CD4-positive, alpha-beta memory T cell (primary cell): ENCODE measurements at regions not wholly inside any gene's neighbourhood (a gene's known extent, or its start where the extent isn't known, plus 50 kb on each side); places are given as distances from the start of the nearest gene placed in this dataset.

Experiments
- CTCF ChIA-PET: fragments of 350-600 bp; sonication (Branson Sonifier 250); formaldehyde crosslinking; loops from one replicate; lab custom pipeline; 2021; ENCODE audit warnings: inconsistent platforms; ENCODE audit not compliant: partially characterized antibody; lab: Charles Lee
- POLR2A ChIA-PET: fragments of 350-600 bp; sonication (Branson Sonifier 250); formaldehyde crosslinking; loops from one replicate; lab custom pipeline; 2021; ENCODE audit not compliant: partially characterized antibody; lab: Charles Lee
- DNase-seq, 5 donors: peaks; one replicate each; pipeline versions ENCODE4 v3.0.0 to v3.0.0-alpha.2; 2020 to 2022; ENCODE audit warnings: mixed read lengths in 1 of 5
- H3K27ac ChIP-seq: one replicate; pipeline ENCODE4 v1.7.0; 2013; ENCODE audit warnings: low read depth, low read length
- H3K27me3 ChIP-seq: 2 replicates; pipeline ENCODE4 v1.7.0; 2013; ENCODE audit warnings: mild to moderate bottlenecking, low read length, moderate library complexity; ENCODE audit not compliant: insufficient read depth
- H3K36me3 ChIP-seq: 2 replicates; pipeline ENCODE4 v1.7.0; 2013; ENCODE audit warnings: mild to moderate bottlenecking, low read length, moderate library complexity; ENCODE audit not compliant: insufficient read depth
- H3K4me1 ChIP-seq: 2 replicates; pipeline ENCODE4 v1.7.0; 2013; ENCODE audit warnings: mild to moderate bottlenecking, low read length, moderate library complexity; ENCODE audit not compliant: insufficient read depth
- H3K4me3 ChIP-seq, 2 donors: one replicate each; pipeline ENCODE4 v1.7.0; 2013; ENCODE audit warnings: low read length in 2 of 2, mild to moderate bottlenecking in 1 of 2
- H3K9me3 ChIP-seq, 2 donors: one replicate each; pipeline ENCODE4 v1.7.0; 2013; ENCODE audit warnings: low read length in 2 of 2, control low read depth in 1 of 2; ENCODE audit not compliant: control insufficient read depth in 1 of 2
- H3K27ac Mint-ChIP-seq, 7 donors: one replicate each; pipeline ENCODE4 v1.8.0; 2020 to 2021; ENCODE audit warnings: mixed read lengths in 7 of 7, mild to moderate bottlenecking in 6 of 7, inconsistent platforms in 3 of 7, moderate library complexity in 3 of 7
- H3K27me3 Mint-ChIP-seq, 2 donors: one replicate each; pipeline ENCODE4 v1.8.0; 2020 to 2021; ENCODE audit warnings: mixed read lengths in 2 of 2
- H3K36me3 Mint-ChIP-seq, 2 donors: one replicate each; pipeline ENCODE4 v1.8.0; 2020 to 2021; ENCODE audit warnings: mixed read lengths in 2 of 2, inconsistent platforms in 1 of 2, mild to moderate bottlenecking in 1 of 2
- H3K4me1 Mint-ChIP-seq, 4 donors: one replicate each; pipeline ENCODE4 v1.8.0; 2020 to 2021; ENCODE audit warnings: mixed read lengths in 4 of 4, mild to moderate bottlenecking in 1 of 4
- H3K4me3 Mint-ChIP-seq, 8 donors: one replicate each; pipeline ENCODE4 v1.8.0; 2020 to 2021; ENCODE audit warnings: mixed read lengths in 8 of 8, mild to moderate bottlenecking in 7 of 8, moderate library complexity in 6 of 8, inconsistent platforms in 3 of 8
- H3K9me3 Mint-ChIP-seq, 8 donors: one replicate each; pipeline ENCODE4 v1.8.0; 2020 to 2021; ENCODE audit warnings: mixed read lengths in 8 of 8, mild to moderate bottlenecking in 5 of 8, inconsistent platforms in 3 of 8, moderate library complexity in 1 of 8
- intact Hi-C: fragments of 100-400 bp; cut with micrococcal nuclease; formaldehyde crosslinking; loops from one replicate; pipeline ENCODE4 v1.15.1; 2023

DNA sequence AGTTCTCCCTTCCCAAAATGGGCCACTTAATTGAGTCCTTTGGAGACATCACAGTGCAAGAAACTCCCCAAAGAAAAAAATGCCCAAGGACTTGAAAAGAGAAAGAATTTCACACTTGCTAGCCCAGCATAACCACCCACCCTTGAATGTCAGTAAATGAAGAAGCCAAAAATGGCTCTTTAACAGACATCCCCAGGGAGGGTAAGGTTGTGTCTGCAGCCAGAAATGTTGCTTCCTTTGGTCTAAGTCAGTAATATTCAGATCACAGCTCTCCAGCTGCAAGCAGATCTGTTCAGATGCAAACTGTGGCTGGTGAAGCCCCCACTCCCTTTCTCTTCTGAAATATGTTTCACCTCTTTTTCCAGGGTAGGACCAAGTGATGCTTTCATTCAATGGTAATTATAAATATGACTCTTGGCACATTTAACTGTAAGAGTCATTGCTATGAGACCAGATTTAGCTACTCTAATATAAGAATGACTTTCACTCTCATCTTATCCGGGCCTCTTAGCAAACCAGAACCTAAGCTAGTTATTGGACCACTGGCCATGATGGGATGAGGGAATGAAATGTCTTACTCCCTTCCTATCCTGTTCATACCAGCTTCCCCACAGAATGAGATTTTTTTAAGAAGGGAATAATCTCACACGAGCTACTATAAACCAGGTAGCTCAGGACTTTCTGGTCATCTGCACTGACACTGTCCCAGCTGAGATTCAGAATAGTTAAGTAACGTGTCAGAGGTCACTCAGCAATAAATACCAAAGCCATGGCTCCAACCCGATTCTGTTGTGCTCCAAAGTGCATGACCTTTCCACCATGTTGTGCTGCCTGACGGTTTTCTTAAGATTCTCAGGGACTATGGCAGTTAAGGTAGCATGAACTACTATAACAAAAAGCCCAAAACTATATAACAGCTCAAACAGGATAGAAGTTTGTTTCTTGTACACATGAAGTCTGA, 234.1 kb downstream of the FOXO1 start:
- Histone ChIP-seq H3K36me3 (no peaks in the 10 kb centered on the region), H3K9me3 (no peaks in the 10 kb centered on the region), H3K4me1 (peaks cover 41% of the 10 kb centered on the region), H3K27ac (no peak overlapping the region), H3K27me3 (no peaks in the 10 kb centered on the region), H3K4me3 (no peak overlapping the region)
- intact Hi-C loops: no loop called here
- H3K27ac Mint-ChIP-seq: peak overlapping the region in 3 of 7 donors; percentile 9 to 68 (median 61)
- peak overlapping the region in 2 of 8 donors; percentile 20 to 27 for H3K4me3 Mint-ChIP-seq
- DNase-seq: no peak
- no peaks in the 10 kb centered on the region for H3K27me3 Mint-ChIP-seq
- H3K9me3 Mint-ChIP-seq: no peaks in the 10 kb centered on the region
- CTCF ChIA-PET: interaction anchor here (0.7 to 1.3 kb wide), 4 partner anchors 23 to 363 kb away, joined by 3 to 5 read pairs (median 3); no protein-coding TSS in a partner anchor
- H3K4me1 Mint-ChIP-seq: peaks cover 28 to 49% (median 34%) of the 10 kb centered on the region in 4 donors
- no peaks in the 10 kb centered on the region for H3K36me3 Mint-ChIP-seq
- POLR2A ChIA-PET: interaction anchor here (0.7 to 2.9 kb wide), 7 partner anchors 9 to 234 kb away, joined by 3 to 13 read pairs (median 5); partner anchors contain the start of gene FOXO1

DNA sequence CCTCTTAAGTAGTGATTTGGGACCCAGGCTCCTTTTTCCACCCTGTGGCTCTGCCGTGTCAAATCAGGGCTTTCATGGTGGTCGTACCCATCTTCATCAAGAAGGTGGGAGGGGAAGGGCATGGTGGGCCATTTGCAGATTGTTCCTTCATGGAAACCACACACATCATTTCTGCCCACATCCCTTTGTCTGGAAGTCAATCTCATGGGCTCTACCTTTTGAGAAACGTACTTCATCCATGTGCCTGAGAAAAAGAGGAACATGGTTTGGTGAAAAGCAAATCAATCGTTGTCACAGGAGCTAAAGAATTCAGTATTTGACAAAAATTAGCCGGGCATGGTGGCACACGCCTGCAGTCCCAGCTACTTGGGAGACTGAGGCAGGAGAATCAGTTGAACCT, 233.4 kb downstream of the FOXO1 start:
- Mint-ChIP-seq H3K27ac (peak overlapping the region in 3 of 7 donors; percentile 6 to 62 (median 22)), H3K4me1 (peaks cover 33 to 56% (median 38%) of the 10 kb centered on the region in 4 donors), H3K4me3 (peak overlapping the region in 1 of 8 donors; percentile 27), H3K9me3 (no peaks in the 10 kb centered on the region), H3K27me3 (no peaks in the 10 kb centered on the region), H3K36me3 (no peaks in the 10 kb centered on the region)
- CTCF ChIA-PET: interaction anchor here (0.7 to 1.8 kb wide), 5 partner anchors 22 to 363 kb away, joined by 3 to 5 read pairs (median 3); no protein-coding TSS in a partner anchor
- intact Hi-C loops: no loop called here
- POLR2A ChIA-PET: interaction anchor here (1.1 to 2.9 kb wide), 6 partner anchors 10 to 233 kb away, joined by 3 to 13 read pairs (median 5); partner anchors contain the start of gene FOXO1
- no peak overlapping the region for H3K4me3 ChIP-seq
- H3K9me3 ChIP-seq: no peaks in the 10 kb centered on the region
- no peak for DNase-seq
- no peaks in the 10 kb centered on the region for H3K36me3 ChIP-seq
- no peaks in the 10 kb centered on the region for H3K27me3 ChIP-seq
- H3K4me1 ChIP-seq: peaks cover 48% of the 10 kb centered on the region
- no peak overlapping the region for H3K27ac ChIP-seq

- POLR2A ChIA-PET: interaction anchor here (0.6 to 2.9 kb wide), 6 partner anchors 45 to 232 kb away, joined by 3 to 13 read pairs (median 6); partner anchors contain the start of gene FOXO1
- Mint-ChIP-seq H3K36me3 (no peaks in the 10 kb centered on the region), H3K4me1 (peaks cover 38 to 62% (median 43%) of the 10 kb centered on the region in 4 donors), H3K9me3 (no peaks in the 10 kb centered on the region), H3K4me3 (peak overlapping the region in 6 of 8 donors; percentile 12 to 80 (median 56)), H3K27ac (peak overlapping the region; percentile 22 to 87 (median 82)), H3K27me3 (no peaks in the 10 kb centered on the region)
- no peaks in the 10 kb centered on the region for H3K9me3 ChIP-seq
- no peak overlapping the region for H3K4me3 ChIP-seq
- H3K36me3 ChIP-seq: no peaks in the 10 kb centered on the region
- H3K27ac ChIP-seq: no peak overlapping the region
- peak; percentile 31 to 53 (median 50) for DNase-seq
- no peaks in the 10 kb centered on the region for H3K27me3 ChIP-seq
- intact Hi-C loops: no loop called here
- H3K4me1 ChIP-seq: peaks cover 54% of the 10 kb centered on the region
- CTCF ChIA-PET: interaction anchor here (1.1 to 2.2 kb wide), 5 partner anchors 11 to 243 kb away, joined by 3 to 6 read pairs (median 5); no protein-coding TSS in a partner anchor
These were observed 232.9 kb downstream of the FOXO1 start for GRCh38 chr13:40433577-40433976.

GRCh38 chr13:40434516-40435397, 231.7 kb downstream of the FOXO1 start:
- Histone ChIP-seq H3K4me3 (no peak overlapping the region), H3K36me3 (no peaks in the 10 kb centered on the region), H3K9me3 (no peaks in the 10 kb centered on the region), H3K27ac (no peak overlapping the region), H3K4me1 (peaks cover 65% of the 10 kb centered on the region), H3K27me3 (no peaks in the 10 kb centered on the region)
- Mint-ChIP-seq H3K27me3 (no peaks in the 10 kb centered on the region), H3K9me3 (no peaks in the 10 kb centered on the region), H3K4me3 (peak overlapping the region in 6 of 8 donors; percentile 29 to 80 (median 34)), H3K36me3 (no peaks in the 10 kb centered on the region), H3K27ac (peak overlapping the region; percentile 10 to 85 (median 74)), H3K4me1 (peaks cover 46 to 74% (median 54%) of the 10 kb centered on the region in 4 donors)
- ChIA-PET CTCF (interaction anchor here (0.6 to 2.2 kb wide), 10 partner anchors 9 to 366 kb away, joined by 3 to 6 read pairs (median 4); no protein-coding TSS in a partner anchor), POLR2A (interaction anchor here (0.9 to 2.9 kb wide), 8 partner anchors 46 to 233 kb away, joined by 3 to 13 read pairs (median 4); no protein-coding TSS in a partner anchor)
- intact Hi-C loops: loop anchor here (5.0 kb wide), 1 partner anchor 233 kb away; the partner anchor contains the start of gene FOXO1
- no peak for DNase-seq

- H3K27ac ChIP-seq: no peak overlapping the region
- peak overlapping the region in 1 of 2 donors; percentile 8 for H3K4me3 ChIP-seq
- peak in 2 of 5 donors; percentile 32 to 35 for DNase-seq
- H3K9me3 Mint-ChIP-seq: no peaks in the 10 kb centered on the region
- H3K9me3 ChIP-seq: no peaks in the 10 kb centered on the region
- peak overlapping the region; percentile 48 to 87 (median 76) for H3K4me3 Mint-ChIP-seq
- H3K4me1 Mint-ChIP-seq: peaks cover 34 to 58% (median 42%) of the 10 kb centered on the region in 4 donors
- H3K27ac Mint-ChIP-seq: peak overlapping the region; percentile 8 to 90 (median 89)
- ChIA-PET POLR2A (interaction anchor here (0.7 to 3.4 kb wide), 3 partner anchors 20 to 228 kb away, joined by 3 to 10 read pairs (median 3); partner anchors contain the start of gene FOXO1), CTCF (interaction anchor here (1.8 kb wide), 1 partner anchor 369 kb away, joined by 6 read pairs; no protein-coding TSS in a partner anchor)
- no peaks in the 10 kb centered on the region for H3K27me3 Mint-ChIP-seq
- no peaks in the 10 kb centered on the region for H3K36me3 ChIP-seq
- peaks cover 55% of the 10 kb centered on the region for H3K4me1 ChIP-seq
- no peaks in the 10 kb centered on the region for H3K36me3 Mint-ChIP-seq
- intact Hi-C loops: loop anchor here (2.0 to 5.0 kb wide), 2 partner anchors 47 to 229 kb away; partner anchors contain the start of gene FOXO1
- H3K27me3 ChIP-seq: no peaks in the 10 kb centered on the region
These were observed 228.3 kb downstream of the FOXO1 start for GRCh38 chr13:40438022-40438680.
